Occipital lobe (tissue), 1 donor: ENCODE measurements at regions not wholly inside any gene's neighbourhood (a gene's known extent, or its start where the extent isn't known, plus 50 kb on each side); places are given as distances from the start of the nearest gene placed in this dataset.
"Not testable (repeated sequence)": the region's sequence is repeated elsewhere in the genome, so short reads cannot be mapped to it uniquely, and the experiment has no call there.

ENCODE experiments used
- DNase-seq: peaks from one replicate; lab custom pipeline; 2025; lab: John Stamatoyannopoulos, UW

DNA sequence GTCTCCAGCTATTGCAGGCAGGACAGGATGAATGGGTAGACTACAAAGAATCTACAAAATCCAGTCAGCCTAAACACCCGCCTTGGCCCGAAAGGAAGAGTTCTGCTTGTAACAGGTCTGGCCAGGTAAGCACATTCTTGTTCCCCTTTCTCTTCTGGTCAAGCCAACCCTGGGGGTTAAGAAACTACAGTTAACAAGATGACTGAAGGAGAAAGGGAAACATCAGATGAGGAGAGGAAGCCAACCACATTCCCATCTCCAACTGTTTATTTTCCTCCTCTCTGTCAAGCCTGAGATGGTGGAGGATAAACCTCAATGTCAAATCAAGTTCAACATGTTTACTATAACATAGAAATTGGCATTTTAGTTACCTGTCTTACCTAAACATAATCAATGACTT lies 198.9 kb downstream of the IPMK start:
- no peak for DNase-seq

DNA sequence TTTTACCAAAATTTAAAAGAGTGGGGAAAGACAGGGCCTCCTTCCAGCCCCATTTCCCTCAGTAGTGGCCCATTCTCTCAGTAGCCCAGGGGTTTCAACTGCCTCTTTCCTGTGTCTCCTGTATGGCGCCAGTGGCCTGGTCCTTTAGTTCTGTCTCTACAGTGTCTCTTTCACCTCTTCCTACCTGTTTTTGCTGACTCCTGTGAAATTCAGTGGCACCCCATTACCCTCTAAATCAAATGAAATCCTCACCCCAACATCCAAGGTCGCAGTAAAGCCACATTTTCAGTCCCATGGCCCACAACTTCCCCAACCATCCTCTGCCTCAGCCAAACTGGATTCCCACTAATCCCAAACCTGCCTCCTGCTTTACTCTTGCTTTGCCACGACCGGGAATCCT lies 200.7 kb downstream of the IPMK start:
- no peak for DNase-seq

DNA sequence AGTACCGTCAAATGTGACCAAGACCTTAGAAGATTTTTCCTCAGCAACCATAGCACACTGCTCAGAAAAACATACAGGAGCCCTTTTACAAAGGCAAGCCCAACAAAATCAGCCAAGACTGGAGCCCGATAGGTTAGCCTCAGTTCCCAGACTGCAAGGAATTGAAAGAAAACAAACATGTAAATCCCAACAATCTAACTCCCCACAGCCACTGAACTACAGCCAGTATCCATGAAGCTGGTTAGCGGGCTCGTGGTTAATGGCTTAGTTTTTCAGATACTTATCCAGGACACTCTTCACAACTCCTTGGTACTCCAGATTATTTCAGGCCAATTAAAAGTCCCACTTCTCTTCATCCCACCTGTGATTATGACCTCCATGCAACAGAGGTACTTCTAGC lies 201.6 kb downstream of the IPMK start:
- DNase-seq, result no peak

DNA sequence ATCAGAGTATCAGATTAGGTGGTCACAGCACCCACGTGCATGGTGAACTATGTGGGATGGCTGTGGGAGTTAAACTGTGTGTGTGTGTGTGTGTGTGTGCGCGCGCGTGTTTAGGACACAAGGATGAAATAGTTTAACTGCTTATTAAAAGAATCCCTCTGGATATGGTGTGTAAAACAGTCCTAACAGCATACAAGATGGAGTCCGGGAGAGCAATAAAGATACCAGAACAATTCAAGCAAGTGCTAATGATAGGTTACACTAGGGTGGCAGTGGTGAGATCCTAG lies 202.2 kb downstream of the IPMK start:
- DNase-seq, result no peak

DNA sequence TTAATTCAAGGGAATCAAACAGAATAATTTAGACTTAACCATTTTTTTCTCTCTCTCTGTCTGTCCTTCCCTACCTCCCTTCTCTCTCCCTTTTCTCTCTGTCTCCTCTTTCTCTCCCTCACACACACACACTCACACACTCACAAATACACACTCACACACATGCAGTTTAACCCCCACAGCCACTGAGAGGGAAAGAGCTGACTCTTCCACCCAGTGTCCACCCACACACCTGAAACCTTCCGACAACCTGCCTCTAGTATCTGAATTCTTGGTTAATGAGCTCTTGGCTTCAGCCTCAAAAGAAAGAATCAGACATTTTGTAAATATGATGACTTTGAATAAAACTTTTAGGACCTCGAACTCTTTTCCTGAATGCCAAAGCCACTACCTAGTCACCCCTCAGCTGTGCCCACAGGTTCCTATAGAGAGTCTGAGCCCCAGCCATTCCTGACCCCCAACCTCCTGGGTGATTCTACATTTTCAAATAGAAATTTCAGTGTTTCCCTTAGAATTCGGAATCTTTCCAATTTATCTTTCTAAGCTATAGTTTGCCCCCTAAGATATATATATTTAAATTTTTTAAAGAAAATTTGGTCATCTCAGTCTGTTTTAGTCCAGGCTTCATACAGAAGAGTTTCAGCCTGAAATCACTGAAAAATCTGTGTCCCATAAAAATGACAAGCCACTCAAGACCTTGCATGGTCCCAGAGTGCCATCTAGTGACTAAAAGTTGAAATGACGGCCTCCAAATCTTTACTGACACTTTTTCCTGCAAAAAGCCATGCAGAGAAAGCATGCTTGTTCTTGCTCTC lies 202.8 kb downstream of the IPMK start:
- DNase-seq, result peak; percentile 11

DNA sequence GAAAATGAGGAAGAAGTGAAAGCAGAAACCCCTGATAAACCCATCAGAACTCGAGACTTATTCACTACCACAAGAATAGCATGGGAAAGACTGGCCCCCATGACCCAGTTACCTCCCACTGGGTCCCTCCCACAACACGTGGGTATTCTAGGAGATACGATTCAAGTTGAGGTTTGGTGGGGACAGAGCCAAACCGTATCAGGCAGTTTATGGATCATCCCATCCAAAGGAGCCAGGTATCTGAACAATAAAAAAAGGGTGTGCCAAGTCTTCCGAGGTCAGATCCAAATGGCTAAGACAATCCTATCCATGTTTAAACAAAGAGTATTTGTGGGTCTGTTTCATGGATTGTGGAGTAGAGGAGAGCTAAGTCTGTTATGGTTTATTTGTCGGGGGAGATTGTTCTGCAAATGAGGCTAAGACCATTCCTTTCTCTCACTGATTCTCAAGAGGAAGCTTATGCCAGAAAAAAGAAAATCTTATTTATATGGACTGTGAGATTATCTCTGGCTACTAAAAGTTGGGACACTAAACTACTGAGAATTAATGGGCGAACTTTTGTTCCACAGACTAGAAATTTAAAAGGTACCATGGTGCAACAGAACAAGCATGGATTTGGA lies 203.7 kb downstream of the IPMK start:
- no peak for DNase-seq

DNA sequence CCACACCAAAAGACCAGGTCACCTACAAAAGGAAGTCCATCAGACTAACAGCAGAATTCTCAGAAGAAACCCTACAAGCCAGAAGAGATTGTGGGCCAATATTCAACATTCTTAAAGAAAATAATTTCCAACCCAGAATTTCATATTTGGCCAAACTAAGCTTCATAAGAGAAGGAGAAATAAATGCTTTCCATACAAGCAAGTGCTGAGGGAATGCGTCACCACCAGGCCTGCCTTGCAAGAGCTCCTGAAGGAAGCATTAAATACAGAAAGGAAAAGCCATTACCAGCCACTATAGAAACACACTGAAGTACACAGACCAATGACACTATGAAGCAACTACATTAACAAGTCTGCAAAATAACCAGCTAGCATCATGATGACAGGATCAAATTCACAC lies 209.0 kb downstream of the IPMK start:
- not testable (repeated sequence) for DNase-seq

DNA sequence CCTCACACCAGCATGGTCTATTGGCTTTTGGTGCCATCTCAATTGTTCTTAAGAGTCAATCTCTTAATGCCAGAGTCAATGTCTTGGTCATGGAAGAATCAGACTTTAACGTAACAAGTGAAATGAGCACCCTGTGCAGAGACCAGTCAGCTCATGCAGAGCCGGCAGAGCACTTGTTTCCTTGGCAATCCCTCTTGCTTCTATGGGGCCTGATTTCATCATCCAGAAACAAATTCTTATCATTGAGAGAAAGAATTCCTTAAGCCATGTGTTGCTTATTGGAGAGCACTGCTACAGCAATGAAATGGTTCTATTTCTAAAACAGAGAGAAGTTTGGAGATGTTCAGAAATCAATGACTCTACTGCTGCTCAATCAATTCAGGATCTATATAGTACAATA lies 212.8 kb downstream of the IPMK start:
- no peak for DNase-seq

DNA sequence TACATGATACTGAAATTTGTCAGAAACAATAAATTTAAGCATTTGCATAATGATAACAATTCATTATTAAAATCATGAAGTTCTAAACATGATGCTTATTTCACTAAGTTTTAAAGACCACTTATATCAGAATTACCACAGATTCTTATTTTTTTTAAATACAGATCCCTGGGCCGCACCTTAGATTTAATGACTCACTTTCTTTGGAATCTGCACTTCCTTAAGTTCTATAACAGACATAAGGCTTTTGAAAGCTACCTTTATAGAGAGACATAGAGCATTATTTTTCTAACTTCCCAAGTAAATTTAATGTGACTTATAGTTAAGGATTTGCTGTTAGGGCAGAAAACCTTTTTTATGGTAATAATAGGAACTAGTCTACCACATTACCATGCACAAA lies 214.9 kb downstream of the IPMK start:
- DNase-seq, result no peak

DNA sequence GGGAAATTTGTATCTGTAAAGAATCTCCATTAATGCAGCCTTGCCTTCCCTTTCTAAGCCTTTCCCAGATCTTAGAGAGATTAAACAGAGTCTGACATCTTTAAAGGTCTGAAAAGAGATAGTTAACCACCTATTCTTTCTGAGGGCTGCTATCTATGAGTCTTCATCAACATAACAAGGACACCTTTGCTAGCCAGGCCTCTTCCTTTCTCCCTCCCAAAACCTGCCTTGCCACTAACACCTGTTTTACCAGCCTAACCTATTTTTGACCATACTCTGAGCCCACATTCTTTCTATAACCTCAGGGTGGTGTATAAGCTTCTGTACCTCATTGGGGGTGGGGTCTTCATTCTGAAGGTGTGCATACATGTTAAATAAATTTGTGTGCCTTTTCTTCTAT lies 217.1 kb downstream of the IPMK start:
- no peak for DNase-seq

DNA sequence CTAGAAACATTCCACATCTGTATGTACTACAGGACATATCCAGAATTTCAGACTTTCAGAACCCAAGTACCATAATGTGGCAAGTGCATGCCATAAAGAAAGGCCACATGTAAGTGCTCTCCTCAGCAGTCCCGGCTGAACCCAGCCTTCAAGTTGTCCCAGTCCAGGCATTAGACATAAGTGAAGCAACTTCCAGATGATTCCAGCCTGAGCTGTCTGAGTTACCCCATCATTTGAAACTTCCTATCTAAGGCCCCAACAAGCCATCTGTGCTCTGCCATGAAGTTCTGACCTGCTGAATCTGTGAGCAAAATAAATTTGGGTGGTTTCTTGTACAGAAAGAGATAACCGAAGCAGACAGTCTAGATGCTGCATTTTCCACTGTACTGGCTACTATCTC lies 218.8 kb downstream of the IPMK start:
- no peak for DNase-seq

DNA sequence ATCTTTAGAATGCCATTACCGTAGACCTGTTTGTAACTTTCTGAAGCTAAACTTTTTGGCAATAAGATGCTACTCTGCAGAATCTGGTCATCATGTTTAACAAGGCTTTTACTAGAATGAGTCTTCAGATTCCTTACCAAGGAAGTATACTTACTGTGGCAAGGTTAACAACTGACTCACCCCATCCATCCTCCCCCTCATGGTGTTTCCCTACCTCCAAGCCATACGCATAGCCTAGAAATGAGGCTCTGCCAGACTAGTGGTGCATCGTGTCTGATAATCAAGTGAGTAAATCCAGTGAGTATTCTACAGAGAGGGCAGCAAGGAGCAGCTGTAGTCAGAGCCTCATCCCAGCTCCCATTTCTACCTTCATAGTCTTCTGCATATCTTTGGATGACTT lies 223.6 kb downstream of the IPMK start:
- no peak for DNase-seq

DNA sequence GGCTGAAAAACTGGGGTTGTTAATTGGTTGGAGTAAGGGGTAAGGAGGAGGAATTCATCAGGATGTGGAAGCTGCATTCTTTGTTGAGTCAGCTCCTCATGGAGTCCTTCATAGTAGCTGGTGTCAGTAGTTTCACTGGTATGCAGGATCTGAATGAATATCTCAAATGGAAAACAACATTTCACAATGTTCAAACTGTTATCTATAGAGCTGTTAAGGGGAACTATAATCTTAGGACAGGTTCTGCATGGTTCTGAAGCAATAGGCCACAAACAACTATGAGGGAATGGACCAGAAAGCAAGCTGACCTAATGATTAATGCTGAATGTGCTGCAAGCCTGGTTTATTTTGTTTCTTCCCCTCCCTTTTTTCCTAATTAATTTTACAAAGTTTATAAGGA lies 225.8 kb downstream of the IPMK start:
- DNase-seq, result no peak

DNA sequence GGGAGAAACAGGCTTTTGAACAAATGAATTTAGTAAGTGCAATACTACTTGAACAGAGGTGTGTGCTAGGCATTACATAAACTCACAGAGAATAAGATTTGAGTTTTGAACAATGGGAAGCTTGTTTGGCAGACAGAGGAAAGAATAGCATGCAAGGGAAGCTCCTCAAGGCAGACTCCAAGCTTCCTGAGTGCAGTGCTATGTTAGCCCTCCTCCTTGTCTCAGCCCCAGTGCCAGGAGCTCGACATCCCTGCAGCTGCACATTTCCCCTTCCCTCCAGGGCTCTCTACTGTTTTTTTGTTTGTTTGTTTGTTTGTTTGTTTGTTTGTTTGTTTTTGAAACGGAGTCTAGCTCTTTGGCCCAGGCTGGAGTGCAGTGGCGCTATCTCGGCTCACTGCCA lies 237.5 kb downstream of the IPMK start:
- DNase-seq, result no peak

DNA sequence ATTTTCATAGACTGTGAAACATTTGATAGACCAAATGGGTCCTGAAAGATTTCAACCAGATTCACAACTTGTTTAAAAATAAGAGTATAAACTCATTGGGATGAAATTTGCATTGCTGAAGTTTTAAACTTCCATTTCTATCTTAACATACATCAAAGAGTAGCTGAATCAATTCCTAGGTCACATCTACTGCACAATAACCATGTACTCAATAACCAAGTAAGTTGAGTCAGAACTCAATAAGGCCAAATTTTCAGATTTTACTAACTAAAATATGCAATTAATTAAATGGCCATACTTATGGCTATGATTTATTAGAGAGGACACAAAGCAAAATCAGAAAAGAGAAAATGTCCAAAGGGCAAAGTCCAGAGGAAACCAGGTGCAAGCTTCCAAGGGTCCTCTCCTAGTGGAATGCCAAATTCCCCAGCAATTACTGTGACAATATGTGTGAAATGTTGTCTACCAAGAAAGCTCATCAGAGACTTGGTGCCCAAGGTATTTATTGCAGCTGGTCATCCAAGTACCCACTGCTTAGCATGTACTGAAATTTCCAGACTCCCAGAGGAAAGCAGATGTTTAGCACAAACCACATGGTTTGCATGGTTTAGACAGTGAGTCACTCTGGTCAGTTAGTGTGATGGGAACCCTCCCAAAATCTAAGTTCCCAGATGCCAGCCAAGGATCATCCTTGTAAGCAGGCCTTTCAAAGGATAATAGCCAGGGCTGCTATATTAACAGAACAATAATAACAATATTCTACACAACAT lies 238.9 kb downstream of the IPMK start:
- DNase-seq, result no peak

DNA sequence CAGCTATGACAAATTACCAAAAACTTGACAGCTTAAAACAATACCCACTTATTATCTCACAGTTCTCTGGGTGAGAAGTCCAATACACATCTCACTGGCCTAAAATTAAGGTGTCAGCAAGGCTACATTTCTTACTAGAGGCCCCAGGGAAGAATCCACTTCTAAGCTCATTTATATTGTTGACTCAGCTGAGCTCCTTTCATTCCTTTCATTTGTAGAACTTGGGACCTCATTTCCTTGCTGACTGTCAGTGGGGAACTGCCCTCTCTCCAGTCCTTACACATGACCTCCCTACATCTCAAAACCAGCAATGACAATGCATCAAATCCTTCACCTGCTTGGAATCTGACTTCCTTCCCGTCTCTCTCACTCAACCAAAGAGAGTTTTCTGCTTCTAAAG lies 240.3 kb downstream of the IPMK start:
- DNase-seq, result no peak

DNA sequence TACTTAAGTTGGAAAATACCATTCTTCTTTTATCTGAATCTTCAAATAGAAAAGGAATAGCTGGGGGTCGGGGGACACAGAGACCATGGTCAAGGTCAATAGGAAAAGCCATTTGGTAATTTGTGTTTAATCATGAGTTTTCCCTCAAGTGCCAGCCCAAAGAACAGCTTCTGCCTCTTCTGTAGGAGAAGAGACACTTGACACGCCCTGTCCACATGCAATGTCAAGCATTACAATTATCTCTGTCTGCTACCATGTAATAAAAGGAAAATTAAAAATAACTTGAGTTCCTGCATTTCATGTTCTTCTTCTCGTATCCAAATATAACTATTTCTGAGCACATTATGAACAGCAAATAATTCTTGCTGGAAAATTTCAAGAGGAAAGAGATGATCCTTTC lies 241.7 kb downstream of the IPMK start:
- DNase-seq, result no peak

DNA sequence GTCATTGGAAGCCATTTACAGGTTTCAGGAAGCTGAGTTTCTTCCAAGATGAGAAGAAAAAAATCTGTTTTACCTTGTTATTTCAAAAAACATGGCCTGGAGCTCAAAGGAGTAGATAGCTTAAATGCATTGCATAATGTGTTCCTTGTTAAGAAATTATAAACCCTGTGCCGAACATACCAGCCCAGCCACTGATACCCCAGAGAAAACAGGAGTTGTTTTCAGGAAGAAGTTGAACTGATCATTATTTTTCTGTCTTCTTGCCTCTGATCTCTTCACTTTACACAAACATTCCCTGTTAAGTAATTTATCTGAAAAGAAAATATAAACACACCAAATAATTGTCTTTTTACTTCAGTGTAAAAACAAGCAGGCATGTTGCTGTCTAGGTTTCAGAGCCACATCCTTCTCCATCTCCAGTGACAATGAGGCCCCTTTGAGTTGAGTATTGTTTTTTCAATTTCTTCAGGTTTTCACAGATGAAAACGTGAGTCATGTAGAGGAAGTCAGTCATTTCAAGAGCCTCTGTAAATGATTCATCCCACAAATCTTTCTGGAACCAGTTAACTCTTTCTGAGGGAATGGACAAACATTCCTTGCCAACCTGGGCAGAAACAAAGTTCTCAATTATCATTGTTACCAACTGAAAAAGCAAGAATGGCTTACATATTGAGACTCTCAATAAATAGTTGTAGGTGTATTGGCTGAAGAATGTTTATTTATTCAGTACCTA lies 244.2 kb downstream of the IPMK start:
- no peak for DNase-seq

DNA sequence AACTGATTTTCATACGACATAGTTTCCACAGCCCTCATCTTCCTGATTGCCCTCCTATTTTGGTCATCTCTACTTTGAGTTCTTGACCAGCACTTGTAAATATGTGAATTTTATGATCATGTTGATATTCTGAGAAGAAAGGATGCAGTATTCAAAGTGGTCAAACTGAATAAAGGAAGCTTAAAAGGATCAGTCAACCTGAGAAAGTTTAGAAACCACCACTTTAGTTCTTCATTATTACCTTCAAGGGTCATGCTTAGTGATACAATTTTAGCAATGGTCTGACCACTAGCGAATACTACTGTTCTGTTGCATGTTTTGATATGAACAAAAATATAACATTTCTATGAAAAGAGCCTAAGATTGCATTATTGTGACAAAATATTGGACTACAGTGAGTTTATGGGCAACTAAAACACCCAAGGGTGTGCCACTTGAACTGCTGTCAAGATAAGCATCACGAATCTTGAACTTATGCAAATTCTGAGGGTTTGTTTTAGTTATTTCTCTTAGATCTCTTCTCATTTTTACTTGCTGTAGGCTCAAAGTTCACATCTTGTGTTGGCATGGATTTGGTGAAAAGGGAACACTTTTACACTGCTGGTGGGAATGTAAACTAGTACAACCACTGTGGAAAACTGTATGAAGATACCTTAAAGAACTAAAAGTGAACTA lies 247.7 kb downstream of the IPMK start:
- DNase-seq, result no peak

DNA sequence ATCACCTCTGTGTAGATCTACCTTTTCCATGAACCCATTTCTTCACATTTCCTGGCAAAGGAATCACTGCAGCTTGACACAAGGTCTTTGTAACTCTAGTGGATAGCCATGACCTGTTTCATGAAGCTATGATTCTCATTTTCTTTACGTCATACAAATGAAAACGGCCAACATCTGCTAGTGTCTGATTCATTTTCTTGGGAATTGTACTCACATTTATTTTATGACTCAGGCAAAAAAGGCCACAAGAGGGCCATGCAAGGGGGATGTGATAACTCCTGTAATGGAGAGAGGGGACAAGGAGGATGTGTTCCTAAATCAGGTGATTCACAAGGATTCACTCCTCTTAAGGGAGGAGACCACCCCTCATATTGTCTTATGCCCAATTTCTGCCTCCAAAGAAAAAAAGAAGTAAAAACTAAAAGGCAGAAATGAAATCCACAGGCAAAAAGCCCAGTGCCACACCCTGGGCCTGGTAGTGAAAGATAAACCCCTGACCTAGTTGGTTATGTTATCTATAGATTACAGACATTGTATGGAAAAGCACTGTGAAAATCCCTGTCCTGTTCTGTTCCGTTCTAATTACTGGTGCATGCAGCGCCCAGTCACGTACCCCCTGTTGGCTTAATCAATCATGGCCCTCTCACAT lies 249.9 kb downstream of the IPMK start:
- no peak for DNase-seq

DNA sequence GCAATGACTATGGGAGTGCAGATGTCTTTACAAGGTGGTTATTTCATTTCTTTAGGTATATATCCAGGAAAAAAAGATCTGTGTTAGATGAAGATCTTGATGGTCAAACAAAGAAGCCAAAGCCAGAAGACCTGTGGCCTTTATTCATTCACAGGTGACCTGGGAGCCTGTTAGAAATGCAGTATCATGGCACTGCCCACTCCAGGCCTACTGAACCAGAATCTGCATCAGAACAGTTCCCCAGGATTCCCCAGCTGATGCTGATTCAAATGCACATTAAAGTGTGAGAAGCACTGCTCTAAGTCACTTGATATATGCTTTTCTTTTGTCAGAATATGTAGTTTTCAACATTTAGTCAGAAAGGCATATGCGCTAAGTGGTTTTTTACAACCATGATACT lies 251.1 kb downstream of the IPMK start:
- DNase-seq, result no peak
